ENCODE measurements at regions not wholly inside any gene's neighbourhood (a gene's known extent, or its start where the extent isn't known, plus 50 kb on each side); places are given as distances from the start of the nearest gene placed in this dataset.

- TF ChIP-seq, protein P1, sequence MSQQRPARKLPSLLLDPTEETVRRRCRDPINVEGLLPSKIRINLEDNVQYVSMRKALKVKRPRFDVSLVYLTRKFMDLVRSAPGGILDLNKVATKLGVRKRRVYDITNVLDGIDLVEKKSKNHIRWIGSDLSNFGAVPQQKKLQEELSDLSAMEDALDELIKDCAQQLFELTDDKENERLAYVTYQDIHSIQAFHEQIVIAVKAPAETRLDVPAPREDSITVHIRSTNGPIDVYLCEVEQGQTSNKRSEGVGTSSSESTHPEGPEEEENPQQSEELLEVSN (IDR thresholded peaks at IDR 0.05): no peak
- no peak for TF ChIP-seq CEBPB (IDR thresholded peaks at IDR 0.05; ENCODE audit: low read depth, low read length)
These were observed 82.9 kb upstream of the TBC1D5 start (continued) for GRCh38 chr3:17825298-17825697.

All from H1 (cell line).